H7 (cell line): ENCODE measurements at regions not wholly inside any gene's neighbourhood (a gene's known extent, or its start where the extent isn't known, plus 50 kb on each side); places are given as distances from the start of the nearest gene placed in this dataset.
A peak's percentile ranks its signal among the peaks of the same experiment; 100 is the strongest.

Experiments used
- DNase-seq: peaks from one replicate; pipeline ENCODE4 v3.0.0; 2012
- H3K27me3 ChIP-seq: 2 replicates; pipeline ENCODE4 v1.6.0; 2011; ENCODE audit warnings: mild to moderate bottlenecking, low read length; ENCODE audit not compliant: control insufficient read depth, insufficient read depth
- H3K36me3 ChIP-seq: replicated peaks from 2 replicates; pipeline ENCODE4 v1.5.1; 2011; ENCODE audit warnings: low read length; ENCODE audit not compliant: control insufficient read depth, insufficient read depth
- H3K4me3 ChIP-seq: 2 replicates; pipeline ENCODE4 v1.5.1; 2011; ENCODE audit warnings: low read depth, mild to moderate bottlenecking, control low read depth, low read length, moderate library complexity; ENCODE audit not compliant: insufficient read depth

- H3K36me3 ChIP-seq, result no peaks in the 10 kb centered on the region
- H3K4me3 ChIP-seq, result no peak overlapping the region
- H3K27me3 ChIP-seq, result no peaks in the 10 kb centered on the region
- DNase-seq, result no peak
These were observed 75.8 kb downstream of the DAD1 start for GRCh38 chr14:22513066-22513812.

- DNase-seq, result no peak
- Histone ChIP-seq H3K36me3 (no peaks in the 10 kb centered on the region), H3K27me3 (no peaks in the 10 kb centered on the region), H3K4me3 (no peak overlapping the region)
These were observed 76.8 kb downstream of the DAD1 start for GRCh38 chr14:22512106-22512814.

DNA sequence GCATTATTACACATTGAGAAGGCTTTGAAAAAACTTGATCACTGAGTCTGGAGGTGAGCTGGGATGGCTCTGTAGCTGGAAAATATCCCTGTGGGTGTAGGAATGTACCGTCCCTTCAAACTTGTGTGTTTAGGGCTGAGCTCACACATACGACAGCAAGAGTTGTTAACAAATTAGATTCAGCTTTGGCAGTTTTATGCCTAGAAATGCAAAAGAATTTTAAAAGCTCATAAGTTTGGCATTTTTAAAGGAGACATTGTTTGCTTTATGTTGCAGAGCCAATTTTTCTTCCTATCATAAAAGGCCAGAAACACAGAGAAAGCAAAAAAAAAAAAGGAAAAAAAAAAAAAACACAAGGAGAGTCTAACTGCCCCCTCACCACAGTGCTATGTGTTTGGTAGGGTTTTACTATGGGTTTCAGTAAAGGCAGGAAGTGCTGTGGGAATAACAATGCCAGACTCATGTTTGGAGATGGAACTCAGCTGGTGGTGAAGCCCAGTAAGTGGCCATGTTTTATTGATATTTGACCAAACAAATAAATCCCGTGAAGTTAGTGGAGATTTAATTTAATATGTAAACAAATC is 78.4 kb downstream of the DAD1 start:
- Histone ChIP-seq H3K36me3 (no peaks in the 10 kb centered on the region), H3K27me3 (no peaks in the 10 kb centered on the region), H3K4me3 (no peak overlapping the region)
- peak; percentile 36 for DNase-seq

DNA sequence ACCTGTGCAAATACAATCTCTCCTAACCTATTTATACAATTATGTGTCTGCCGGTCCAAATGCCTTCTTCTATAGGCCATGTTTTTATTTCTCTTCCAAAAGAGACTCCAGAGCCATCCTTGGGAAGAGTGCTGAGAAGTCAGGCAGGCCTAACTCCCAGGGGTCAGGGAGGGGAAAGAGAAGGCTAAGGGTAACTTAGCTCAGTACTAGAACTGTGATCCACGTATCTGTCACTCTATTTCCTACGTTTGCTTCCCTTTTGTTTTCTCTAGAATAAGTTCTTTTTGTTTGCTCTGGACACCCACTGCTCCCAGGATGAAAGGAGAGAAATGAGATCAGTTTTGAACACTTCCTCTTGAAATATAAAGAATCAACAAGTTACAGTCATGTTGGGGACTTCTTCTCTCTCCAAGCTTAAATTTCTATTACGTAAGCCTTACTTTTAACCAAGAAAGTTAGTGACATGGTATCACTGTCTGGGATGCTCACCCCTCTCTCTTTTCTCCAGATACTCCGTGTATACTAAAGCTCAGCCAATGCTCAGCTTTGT is 79.2 kb downstream of the DAD1 start:
- Histone ChIP-seq H3K4me3 (no peak overlapping the region), H3K36me3 (no peaks in the 10 kb centered on the region), H3K27me3 (no peaks in the 10 kb centered on the region)
- no peak for DNase-seq

DNA sequence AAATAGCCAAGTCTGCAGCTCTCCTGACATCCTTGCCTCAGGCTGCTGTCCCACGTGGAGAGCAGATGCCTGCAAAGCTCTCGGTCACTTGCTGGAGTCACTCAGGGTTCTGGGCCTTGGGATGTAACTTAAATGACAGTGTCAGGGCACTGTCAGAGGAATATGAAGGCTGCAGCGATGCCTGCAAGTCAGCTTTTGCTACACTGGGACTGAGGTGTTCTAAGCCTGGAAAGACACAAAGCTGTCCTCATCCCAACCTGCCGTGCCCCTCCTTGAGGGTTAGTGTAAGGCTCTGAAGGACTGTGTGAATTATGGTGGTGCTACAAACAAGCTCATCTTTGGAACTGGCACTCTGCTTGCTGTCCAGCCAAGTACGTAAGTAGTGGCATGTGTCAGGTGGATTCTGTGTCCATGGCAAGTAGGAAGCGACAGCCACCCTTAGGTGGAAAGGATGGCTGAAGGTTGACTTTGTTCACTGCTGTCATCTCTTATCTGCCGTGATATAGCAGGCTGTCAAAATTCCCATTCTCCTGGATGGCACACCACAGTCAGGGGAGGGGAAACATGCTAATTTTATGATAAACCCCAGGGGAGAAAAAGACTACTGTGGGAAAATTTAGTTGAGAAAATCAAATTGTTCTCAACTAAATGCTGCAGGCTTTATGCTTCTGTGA is 79.9 kb downstream of the DAD1 start:
- H3K4me3 ChIP-seq, result no peak overlapping the region
- no peaks in the 10 kb centered on the region for H3K27me3 ChIP-seq
- DNase-seq, result no peak
- no peaks in the 10 kb centered on the region for H3K36me3 ChIP-seq

DNA sequence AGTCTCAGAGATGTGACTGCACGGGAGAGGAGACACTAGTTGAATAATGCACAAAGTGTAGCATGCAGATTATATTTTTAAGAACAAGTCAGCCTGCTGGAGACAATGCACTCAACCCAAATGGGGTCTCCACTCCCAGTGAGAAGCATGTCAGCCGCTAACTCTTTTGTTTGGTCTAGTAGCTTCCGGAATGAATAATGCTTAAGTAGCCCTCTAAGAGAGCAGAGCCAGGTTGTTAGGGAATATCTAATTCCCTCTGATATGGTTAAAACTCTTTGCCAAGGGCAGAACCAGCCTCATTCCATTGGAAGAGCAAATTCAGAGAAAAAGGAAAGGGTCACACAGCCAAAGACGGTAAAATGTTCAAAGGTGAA is 80.4 kb downstream of the DAD1 start:
- H3K4me3 ChIP-seq, result no peak overlapping the region

GRCh38 chr14:22508150-22508457 is 80.9 kb downstream of the DAD1 start:
- no peaks in the 10 kb centered on the region for H3K27me3 ChIP-seq
- no peak for DNase-seq
- H3K4me3 ChIP-seq, result no peak overlapping the region
- no peaks in the 10 kb centered on the region for H3K36me3 ChIP-seq

More for the DNA sequence above, 80.4 kb downstream of the DAD1 start:
- Histone ChIP-seq H3K27me3 (no peaks in the 10 kb centered on the region), H3K36me3 (no peaks in the 10 kb centered on the region)
- DNase-seq, result no peak

DNA sequence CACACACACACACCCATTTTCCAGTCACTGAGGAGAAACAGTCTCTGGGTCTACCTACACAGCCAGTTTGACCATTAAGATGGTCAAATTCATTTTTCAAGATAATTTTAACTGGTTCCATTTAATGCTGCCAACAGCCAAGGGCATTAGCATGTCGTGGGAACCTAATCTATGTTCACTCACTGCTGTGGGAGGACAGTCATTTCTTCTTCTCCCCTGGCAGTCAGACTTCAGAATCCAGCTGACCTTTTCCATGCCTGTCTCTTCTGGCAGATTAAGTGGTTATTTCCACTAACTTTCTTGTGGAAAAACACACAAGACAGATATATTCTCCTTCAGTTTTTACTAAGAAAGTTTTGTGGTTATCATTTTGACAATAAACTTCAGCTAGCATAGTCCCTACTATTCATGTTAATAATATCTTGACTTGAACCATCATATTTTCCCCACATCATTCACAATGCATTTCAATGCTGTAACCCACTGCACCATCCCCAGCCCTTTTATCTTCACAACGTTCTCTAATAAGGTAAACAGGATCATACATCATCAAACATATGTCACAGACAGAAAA is 82.2 kb downstream of the DAD1 start:
- Histone ChIP-seq H3K4me3 (no peak overlapping the region), H3K36me3 (no peaks in the 10 kb centered on the region), H3K27me3 (no peaks in the 10 kb centered on the region)
- no peak for DNase-seq

DNA sequence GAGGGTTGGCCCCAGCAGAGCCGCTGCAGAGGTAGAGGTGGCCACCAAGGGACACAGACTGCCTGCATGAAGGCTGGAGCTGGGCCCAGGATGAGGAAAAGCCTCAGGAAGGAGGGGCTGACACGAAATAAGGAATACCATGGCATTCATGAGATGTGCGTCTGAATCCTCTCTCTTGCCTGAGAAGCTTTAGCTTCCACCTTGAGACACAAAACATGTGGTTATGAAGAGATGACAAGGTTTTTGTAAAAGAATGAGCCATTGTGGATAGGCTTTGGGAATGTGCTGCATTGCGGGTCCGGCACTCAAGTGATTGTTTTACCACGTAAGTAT is 82.7 kb downstream of the DAD1 start:
- no peak overlapping the region for H3K4me3 ChIP-seq
- no peak for DNase-seq
- no peaks in the 10 kb centered on the region for H3K36me3 ChIP-seq
- no peaks in the 10 kb centered on the region for H3K27me3 ChIP-seq

DNA sequence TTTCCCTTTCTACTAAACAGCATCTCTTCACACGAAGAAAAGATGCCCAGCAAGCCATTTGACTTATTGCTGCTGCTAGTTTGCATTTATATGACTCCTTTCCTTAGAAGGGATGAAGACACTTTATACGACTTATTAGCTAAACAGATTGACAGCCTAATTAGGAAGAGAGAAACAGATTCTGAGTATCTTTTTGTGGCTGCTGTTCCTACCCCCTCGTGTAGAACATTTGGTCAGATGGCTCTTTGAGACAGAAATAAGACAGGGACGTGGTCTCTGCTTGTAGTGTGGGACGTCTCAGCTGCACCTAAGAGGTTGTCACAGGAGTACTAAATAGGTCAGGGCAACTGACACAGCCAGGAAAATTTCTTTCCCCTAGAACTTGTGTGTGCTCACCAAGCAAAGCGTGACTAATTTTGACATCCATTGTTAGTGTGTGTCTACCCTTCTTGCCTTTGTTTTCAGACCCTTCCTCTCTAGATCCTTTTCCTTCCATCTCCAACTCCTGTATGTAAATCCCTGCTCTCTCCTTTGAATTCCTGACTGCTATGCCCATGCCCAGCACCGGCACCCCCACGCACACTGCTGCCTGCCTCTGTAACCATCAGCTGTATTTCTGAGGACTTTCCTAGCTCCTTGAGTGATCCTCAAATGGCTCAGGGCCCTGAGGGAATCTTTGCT is 83.2 kb downstream of the DAD1 start:
- Histone ChIP-seq H3K27me3 (no peaks in the 10 kb centered on the region), H3K4me3 (no peak overlapping the region), H3K36me3 (no peaks in the 10 kb centered on the region)
- no peak for DNase-seq

DNA sequence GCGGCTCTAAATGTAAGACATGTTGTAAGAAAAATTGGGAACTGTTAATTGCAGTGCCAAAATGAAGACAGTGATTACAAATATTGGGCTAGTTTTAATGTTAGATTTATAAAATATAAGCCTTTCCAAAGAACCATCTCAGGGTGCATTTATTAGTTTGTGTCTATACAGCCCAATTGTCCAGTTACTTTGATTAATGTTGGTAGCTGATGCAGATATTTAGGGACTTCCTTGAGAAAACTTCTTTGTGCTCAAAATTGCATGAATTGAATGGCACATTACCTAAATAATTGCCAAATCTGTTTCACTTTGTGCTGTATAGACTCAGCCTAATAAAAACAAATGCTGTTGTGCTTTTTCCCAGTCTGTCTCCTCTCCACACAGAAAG is 83.7 kb downstream of the DAD1 start:
- no peak overlapping the region for H3K4me3 ChIP-seq
- DNase-seq, result no peak
- H3K27me3 ChIP-seq, result no peaks in the 10 kb centered on the region
- H3K36me3 ChIP-seq, result no peaks in the 10 kb centered on the region

- Histone ChIP-seq H3K36me3 (no peaks in the 10 kb centered on the region), H3K4me3 (no peak overlapping the region), H3K27me3 (no peaks in the 10 kb centered on the region)
- no peak for DNase-seq
These were observed 86.5 kb downstream of the DAD1 start for GRCh38 chr14:22502551-22502950.

DNA sequence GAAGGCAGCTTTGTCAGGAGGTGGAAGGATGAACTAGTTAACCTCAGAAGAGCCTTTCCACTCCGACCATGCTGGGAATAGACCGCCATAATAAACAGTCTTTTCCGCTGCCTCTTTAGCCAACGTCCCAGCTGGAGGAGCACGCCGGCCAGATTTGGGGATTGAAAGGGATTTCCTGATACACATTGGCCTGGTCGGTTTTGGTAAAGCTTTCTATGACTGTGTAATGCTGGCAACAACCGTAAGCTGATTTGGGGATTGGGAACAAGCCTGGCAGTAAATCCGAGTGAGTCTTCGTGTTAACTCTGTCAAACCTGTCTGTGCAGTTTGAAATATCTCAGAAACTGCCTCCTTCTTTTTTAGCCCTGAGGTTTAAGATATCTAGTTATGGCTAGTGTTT is 87.0 kb downstream of the DAD1 start:
- no peak for DNase-seq
- Histone ChIP-seq H3K4me3 (no peak overlapping the region), H3K27me3 (no peaks in the 10 kb centered on the region), H3K36me3 (no peaks in the 10 kb centered on the region)

GRCh38 chr14:22500954-22501726 is 87.9 kb downstream of the DAD1 start:
- H3K36me3 ChIP-seq, result no peaks in the 10 kb centered on the region
- DNase-seq, result no peak

More at GRCh38 chr14:22500954-22501726, 87.9 kb downstream of the DAD1 start:
- H3K4me3 ChIP-seq, result no peak overlapping the region
- H3K27me3 ChIP-seq, result no peaks in the 10 kb centered on the region
